Stimulated activated CD4-positive, alpha-beta T cell treated with anti-CD3 and anti-CD28 coated beads, Interleukin-1b, Interleukin-23, amount 100 ng/mL, for 48 hours (primary cell): ENCODE measurements at regions not wholly inside any gene's neighbourhood (a gene's known extent, or its start where the extent isn't known, plus 50 kb on each side); places are given as distances from the start of the nearest gene placed in this dataset.

Source experiments
- DNase-seq: peaks from one replicate; pipeline ENCODE4 v3.0.0-alpha.2; 2020

- DNase-seq: no peak
These were observed 79.0 kb upstream of the DAP start for GRCh38 chr5:10839916-10840599.

- DNase-seq: no peak
These were observed 78.1 kb upstream of the DAP start for GRCh38 chr5:10839118-10839517.

- DNase-seq: no peak
These were observed 77.0 kb upstream of the DAP start for GRCh38 chr5:10838038-10838437.

- no peak for DNase-seq
These were observed 76.0 kb upstream of the DAP start for GRCh38 chr5:10836986-10837385.

- DNase-seq: no peak
These were observed 73.7 kb upstream of the DAP start for GRCh38 chr5:10834695-10835094.

GRCh38 chr5:10832987-10833386 is 72.0 kb upstream of the DAP start:
- no peak for DNase-seq

GRCh38 chr5:10832421-10832820 is 71.4 kb upstream of the DAP start:
- DNase-seq: no peak

GRCh38 chr5:10831419-10831818 is 70.4 kb upstream of the DAP start:
- no peak for DNase-seq

- no peak for DNase-seq
These were observed 67.2 kb upstream of the DAP start for GRCh38 chr5:10828241-10828640.

- DNase-seq: no peak
These were observed 66.5 kb upstream of the DAP start for GRCh38 chr5:10827571-10827970.

GRCh38 chr5:10826971-10827370 is 65.9 kb upstream of the DAP start:
- no peak for DNase-seq

- DNase-seq: no peak
These were observed 65.0 kb upstream of the DAP start for GRCh38 chr5:10825897-10826644.

- DNase-seq: no peak
These were observed 51.2 kb upstream of the DAP start for GRCh38 chr5:10812218-10812617.
